Muscle of leg (tissue), 3 donors: ENCODE measurements at regions not wholly inside any gene's neighbourhood (a gene's known extent, or its start where the extent isn't known, plus 50 kb on each side); places are given as distances from the start of the nearest gene placed in this dataset.
"Not testable (repeated sequence)": the region's sequence is repeated elsewhere in the genome, so short reads cannot be mapped to it uniquely, and the experiment has no call there.

Experiments
- DNase-seq: peaks from one replicate; pipeline ENCODE4 v3.0.0; 2013
- H3K27ac ChIP-seq: one replicate; pipeline ENCODE4 v1.5.1; 2013; ENCODE audit warnings: mild to moderate bottlenecking, low read length, control low read depth
- H3K27me3 ChIP-seq: one replicate; pipeline ENCODE4 v1.6.1; 2013; ENCODE audit warnings: low read length; ENCODE audit not compliant: control insufficient read depth, insufficient read depth
- H3K36me3 ChIP-seq: one replicate; pipeline ENCODE4 v1.6.1; 2013; ENCODE audit warnings: low read length; ENCODE audit not compliant: control insufficient read depth, insufficient read depth
- H3K4me1 ChIP-seq: one replicate; pipeline ENCODE4 v1.6.1; 2013; ENCODE audit warnings: low read length; ENCODE audit not compliant: control insufficient read depth, insufficient read depth
- H3K4me3 ChIP-seq: one replicate; pipeline ENCODE4 v1.5.1; 2013; ENCODE audit warnings: low read length, control low read depth
- H3K9me3 ChIP-seq: replicated peaks from 2 replicates; pipeline ENCODE4 v1.6.1; 2013; ENCODE audit warnings: low read depth, low read length; ENCODE audit not compliant: control insufficient read depth
- WGBS: methylation state at CpG from one replicate; pipeline ENCODE4 v1.1.5; 2013; ENCODE audit warnings: missing lambda C conversion rate; ENCODE audit not compliant: insufficient coverage; 5-methylcytosine and 5-hydroxymethylcytosine counted together

- DNase-seq, H3K27ac ChIP-seq, H3K4me1 ChIP-seq, H3K9me3 ChIP-seq, H3K36me3 ChIP-seq, H3K27me3 ChIP-seq, H3K4me3 ChIP-seq: not testable (repeated sequence)
- no CpG with 5 or more reads among the region's 2 CpGs for WGBS
Observed at GRCh38 chr9:65454034-65454433, 169.0 kb upstream of the FOXD4L5 start.

- H3K36me3 ChIP-seq, H3K9me3 ChIP-seq, H3K27me3 ChIP-seq, DNase-seq, H3K27ac ChIP-seq, H3K4me1 ChIP-seq, H3K4me3 ChIP-seq: not testable (repeated sequence)
- 78% methylated on average over 6 of the region's 12 CpGs for WGBS
Observed at GRCh38 chr9:65449886-65450610, 165.0 kb upstream of the FOXD4L5 start.

- Histone ChIP-seq H3K27ac (no peak overlapping the region), H3K4me3 (no peak overlapping the region), H3K36me3 (no peaks in the 10 kb centered on the region), H3K9me3 (peaks cover 7% of the 10 kb centered on the region), H3K27me3 (no peaks in the 10 kb centered on the region), H3K4me1 (no peaks in the 10 kb centered on the region)
- DNase-seq, result no peak
- 47% methylated on average over 3 of the region's 6 CpGs for WGBS
Observed at GRCh38 chr9:65449423-65449822, 164.4 kb upstream of the FOXD4L5 start.

- not testable (repeated sequence) for H3K4me1 ChIP-seq, H3K27me3 ChIP-seq, H3K4me3 ChIP-seq, DNase-seq, H3K36me3 ChIP-seq, H3K9me3 ChIP-seq, H3K27ac ChIP-seq
- WGBS, result 63% methylated on average over 2 of the region's 7 CpGs
Observed at GRCh38 chr9:65447146-65447545, 162.1 kb upstream of the FOXD4L5 start.

- H3K9me3 ChIP-seq, DNase-seq, H3K36me3 ChIP-seq, H3K27me3 ChIP-seq, H3K4me1 ChIP-seq, H3K4me3 ChIP-seq, H3K27ac ChIP-seq: not testable (repeated sequence)
- WGBS, result 87% methylated on average over 4 of the region's 7 CpGs
Observed at GRCh38 chr9:65445991-65446390, 161.0 kb upstream of the FOXD4L5 start.

- Histone ChIP-seq H3K4me3 (no peak overlapping the region), H3K27me3 (no peaks in the 10 kb centered on the region), H3K36me3 (no peaks in the 10 kb centered on the region), H3K27ac (no peak overlapping the region), H3K9me3 (peaks cover 7% of the 10 kb centered on the region), H3K4me1 (no peaks in the 10 kb centered on the region)
- WGBS, result 81% methylated on average over 7 of the region's 8 CpGs
- no peak for DNase-seq
Observed at GRCh38 chr9:65444943-65445342, 159.9 kb upstream of the FOXD4L5 start.

- not testable (repeated sequence) for DNase-seq, H3K9me3 ChIP-seq, H3K4me3 ChIP-seq, H3K4me1 ChIP-seq, H3K27ac ChIP-seq, H3K27me3 ChIP-seq, H3K36me3 ChIP-seq
- 87% methylated on average over 3 of the region's 12 CpGs for WGBS
Observed at GRCh38 chr9:65442116-65442515, 157.1 kb upstream of the FOXD4L5 start.

GRCh38 chr9:65441324-65441920 is 156.4 kb upstream of the FOXD4L5 start:
- H3K36me3 ChIP-seq, DNase-seq, H3K9me3 ChIP-seq, H3K4me1 ChIP-seq, H3K27me3 ChIP-seq, H3K4me3 ChIP-seq, H3K27ac ChIP-seq: not testable (repeated sequence)
- 86% methylated on average over 5 of the region's 10 CpGs for WGBS

GRCh38 chr9:65437724-65438123 is 152.7 kb upstream of the FOXD4L5 start:
- DNase-seq, result no peak
- Histone ChIP-seq H3K4me1 (no peaks in the 10 kb centered on the region), H3K27me3 (no peaks in the 10 kb centered on the region), H3K27ac (no peak overlapping the region), H3K36me3 (no peaks in the 10 kb centered on the region), H3K4me3 (no peak overlapping the region), H3K9me3 (peaks cover 11% of the 10 kb centered on the region)
- 49% methylated on average over 2 of the region's 2 CpGs for WGBS

- Histone ChIP-seq H3K27ac (no peak overlapping the region), H3K27me3 (no peaks in the 10 kb centered on the region), H3K4me3 (no peak overlapping the region), H3K36me3 (no peaks in the 10 kb centered on the region), H3K4me1 (no peaks in the 10 kb centered on the region), H3K9me3 (peaks cover 11% of the 10 kb centered on the region)
- WGBS, result 87% methylated on average over 9 of the region's 10 CpGs
- no peak for DNase-seq
Observed at GRCh38 chr9:65435464-65435863, 150.5 kb upstream of the FOXD4L5 start.
